GM23338 (cell line): ENCODE measurements at regions not wholly inside any gene's neighbourhood (a gene's known extent, or its start where the extent isn't known, plus 50 kb on each side); places are given as distances from the start of the nearest gene placed in this dataset.

Source experiments
- CREB1 ChIP-seq: fragments of 250-450 bp; sonication (Bioruptor Pico); IDR thresholded peaks from 2 replicates; pipeline ENCODE4 v1.5.0; 2020; ENCODE audit warnings: low read depth, mild to moderate bottlenecking, moderate library complexity
- EZH2 ChIP-seq: fragments of 200-600 bp; sonication (generic); IDR thresholded peaks from one replicate; pipeline ENCODE4 v1.8.0; 2017; ENCODE audit warnings: antibody characterized with exemption, mild to moderate bottlenecking, low read depth; ENCODE audit not compliant: unreplicated experiment
- EZH2phosphoT487 ChIP-seq: fragments of 200-600 bp; sonication (generic); IDR thresholded peaks from one replicate; pipeline ENCODE4 v1.8.1; 2018; ENCODE audit warnings: antibody characterized with exemption; ENCODE audit not compliant: unreplicated experiment
- JUNB ChIP-seq: IDR thresholded peaks from one replicate; pipeline ENCODE4 v1.6.1; 2016; ENCODE audit warnings: antibody characterized with exemption; ENCODE audit not compliant: unreplicated experiment
- POLR2AphosphoS5 ChIP-seq: IDR thresholded peaks from 2 replicates; pipeline ENCODE4 v1.6.1; 2016; ENCODE audit warnings: antibody characterized with exemption, low read depth
- STAT1 ChIP-seq: IDR thresholded peaks from one replicate; pipeline ENCODE4 v1.6.1; 2016; ENCODE audit warnings: antibody characterized with exemption; ENCODE audit not compliant: unreplicated experiment
- ZNF114 ChIP-seq: fragments of 250-450 bp; sonication (Bioruptor Pico); IDR thresholded peaks from 2 replicates; pipeline ENCODE4 v1.5.0; 2020; ENCODE audit warnings: mild to moderate bottlenecking, moderate library complexity
- ZNF331 ChIP-seq: fragments of 250-450 bp; sonication (Bioruptor Pico); IDR thresholded peaks from 2 replicates; pipeline ENCODE4 v1.5.0; 2020; ENCODE audit warnings: low read depth, mild to moderate bottlenecking, moderate library complexity
- TF ChIP-seq, protein P1 (sequence below), 2 experiments: fragments of 200-600 bp in 1 of 2; sonication (generic) in 1 of 2; conservative IDR thresholded peaks; 2 replicates each; pipeline versions ENCODE4 v1.5.1 to v1.6.1; 2016 to 2017; ENCODE audit warnings: antibody characterized with exemption in 2 of 2, low read depth in 2 of 2, mild to moderate bottlenecking in 2 of 2, moderate library complexity in 1 of 2
- TF ChIP-seq, protein P2 (sequence below): IDR thresholded peaks from one replicate; pipeline ENCODE4 v1.6.1; 2018; ENCODE audit warnings: antibody characterized with exemption; ENCODE audit not compliant: unreplicated experiment
- TF ChIP-seq, protein P3 (sequence below): IDR thresholded peaks from 2 replicates; pipeline ENCODE4 v1.6.1; 2016; ENCODE audit warnings: antibody characterized with exemption

DNA sequence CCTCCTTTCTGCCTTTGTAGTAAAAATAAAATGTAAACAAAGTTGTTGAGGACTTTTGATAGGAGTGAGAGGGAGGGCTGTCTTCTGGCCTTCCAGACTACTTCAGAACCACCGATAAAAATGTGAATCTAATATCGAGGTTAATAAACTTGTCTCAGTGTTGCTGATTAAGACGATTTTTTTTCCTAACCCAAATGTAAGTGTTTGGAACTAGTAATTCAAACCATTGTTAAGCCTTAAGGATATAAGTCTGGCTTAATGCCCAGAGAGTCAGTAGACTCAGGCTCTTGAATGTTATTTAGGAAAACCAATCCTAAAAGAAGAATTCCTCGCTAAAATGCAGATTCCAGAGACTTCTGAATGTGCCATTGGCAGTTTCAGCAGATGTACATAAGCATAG is 356.9 kb downstream of the SIPA1L2 start:
- TF ChIP-seq, protein P1, sequence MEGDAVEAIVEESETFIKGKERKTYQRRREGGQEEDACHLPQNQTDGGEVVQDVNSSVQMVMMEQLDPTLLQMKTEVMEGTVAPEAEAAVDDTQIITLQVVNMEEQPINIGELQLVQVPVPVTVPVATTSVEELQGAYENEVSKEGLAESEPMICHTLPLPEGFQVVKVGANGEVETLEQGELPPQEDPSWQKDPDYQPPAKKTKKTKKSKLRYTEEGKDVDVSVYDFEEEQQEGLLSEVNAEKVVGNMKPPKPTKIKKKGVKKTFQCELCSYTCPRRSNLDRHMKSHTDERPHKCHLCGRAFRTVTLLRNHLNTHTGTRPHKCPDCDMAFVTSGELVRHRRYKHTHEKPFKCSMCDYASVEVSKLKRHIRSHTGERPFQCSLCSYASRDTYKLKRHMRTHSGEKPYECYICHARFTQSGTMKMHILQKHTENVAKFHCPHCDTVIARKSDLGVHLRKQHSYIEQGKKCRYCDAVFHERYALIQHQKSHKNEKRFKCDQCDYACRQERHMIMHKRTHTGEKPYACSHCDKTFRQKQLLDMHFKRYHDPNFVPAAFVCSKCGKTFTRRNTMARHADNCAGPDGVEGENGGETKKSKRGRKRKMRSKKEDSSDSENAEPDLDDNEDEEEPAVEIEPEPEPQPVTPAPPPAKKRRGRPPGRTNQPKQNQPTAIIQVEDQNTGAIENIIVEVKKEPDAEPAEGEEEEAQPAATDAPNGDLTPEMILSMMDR (conservative IDR thresholded peaks at IDR 0.05; ENCODE audit: low read depth in 2 of 2): no peak
- no peak for TF ChIP-seq ZNF331 (CRISPR knock-in tag)
- no peak for TF ChIP-seq POLR2AphosphoS5
- no peak for TF ChIP-seq EZH2
- TF ChIP-seq, protein P2, sequence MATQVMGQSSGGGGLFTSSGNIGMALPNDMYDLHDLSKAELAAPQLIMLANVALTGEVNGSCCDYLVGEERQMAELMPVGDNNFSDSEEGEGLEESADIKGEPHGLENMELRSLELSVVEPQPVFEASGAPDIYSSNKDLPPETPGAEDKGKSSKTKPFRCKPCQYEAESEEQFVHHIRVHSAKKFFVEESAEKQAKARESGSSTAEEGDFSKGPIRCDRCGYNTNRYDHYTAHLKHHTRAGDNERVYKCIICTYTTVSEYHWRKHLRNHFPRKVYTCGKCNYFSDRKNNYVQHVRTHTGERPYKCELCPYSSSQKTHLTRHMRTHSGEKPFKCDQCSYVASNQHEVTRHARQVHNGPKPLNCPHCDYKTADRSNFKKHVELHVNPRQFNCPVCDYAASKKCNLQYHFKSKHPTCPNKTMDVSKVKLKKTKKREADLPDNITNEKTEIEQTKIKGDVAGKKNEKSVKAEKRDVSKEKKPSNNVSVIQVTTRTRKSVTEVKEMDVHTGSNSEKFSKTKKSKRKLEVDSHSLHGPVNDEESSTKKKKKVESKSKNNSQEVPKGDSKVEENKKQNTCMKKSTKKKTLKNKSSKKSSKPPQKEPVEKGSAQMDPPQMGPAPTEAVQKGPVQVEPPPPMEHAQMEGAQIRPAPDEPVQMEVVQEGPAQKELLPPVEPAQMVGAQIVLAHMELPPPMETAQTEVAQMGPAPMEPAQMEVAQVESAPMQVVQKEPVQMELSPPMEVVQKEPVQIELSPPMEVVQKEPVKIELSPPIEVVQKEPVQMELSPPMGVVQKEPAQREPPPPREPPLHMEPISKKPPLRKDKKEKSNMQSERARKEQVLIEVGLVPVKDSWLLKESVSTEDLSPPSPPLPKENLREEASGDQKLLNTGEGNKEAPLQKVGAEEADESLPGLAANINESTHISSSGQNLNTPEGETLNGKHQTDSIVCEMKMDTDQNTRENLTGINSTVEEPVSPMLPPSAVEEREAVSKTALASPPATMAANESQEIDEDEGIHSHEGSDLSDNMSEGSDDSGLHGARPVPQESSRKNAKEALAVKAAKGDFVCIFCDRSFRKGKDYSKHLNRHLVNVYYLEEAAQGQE: no peak
- no peak for TF ChIP-seq EZH2phosphoT487
- no peak for TF ChIP-seq JUNB
- TF ChIP-seq CREB1 (CRISPR knock-in tag): no peak
- no peak for TF ChIP-seq STAT1
- TF ChIP-seq, protein P3, sequence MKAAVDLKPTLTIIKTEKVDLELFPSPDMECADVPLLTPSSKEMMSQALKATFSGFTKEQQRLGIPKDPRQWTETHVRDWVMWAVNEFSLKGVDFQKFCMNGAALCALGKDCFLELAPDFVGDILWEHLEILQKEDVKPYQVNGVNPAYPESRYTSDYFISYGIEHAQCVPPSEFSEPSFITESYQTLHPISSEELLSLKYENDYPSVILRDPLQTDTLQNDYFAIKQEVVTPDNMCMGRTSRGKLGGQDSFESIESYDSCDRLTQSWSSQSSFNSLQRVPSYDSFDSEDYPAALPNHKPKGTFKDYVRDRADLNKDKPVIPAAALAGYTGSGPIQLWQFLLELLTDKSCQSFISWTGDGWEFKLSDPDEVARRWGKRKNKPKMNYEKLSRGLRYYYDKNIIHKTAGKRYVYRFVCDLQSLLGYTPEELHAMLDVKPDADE: no peak
- no peak for TF ChIP-seq ZNF114 (CRISPR knock-in tag)
